T-helper 1 cell (primary cell): ENCODE measurements at regions not wholly inside any gene's neighbourhood (a gene's known extent, or its start where the extent isn't known, plus 50 kb on each side); places are given as distances from the start of the nearest gene placed in this dataset.
A peak's percentile ranks its signal among the peaks of the same experiment; 100 is the strongest.

ENCODE experiments used
- DNase-seq, 5 donors: peaks; one replicate each; pipeline ENCODE4 v3.0.0-alpha.2; 2012 to 2020

- no peak for DNase-seq
Measured at GRCh38 chr1:184141361-184141880, 89.9 kb downstream of the TSEN15 start.

GRCh38 chr1:184143449-184143848 lies 91.9 kb downstream of the TSEN15 start:
- no peak for DNase-seq

GRCh38 chr1:184145083-184145482 lies 93.6 kb downstream of the TSEN15 start:
- no peak for DNase-seq

GRCh38 chr1:184146202-184146601 lies 94.7 kb downstream of the TSEN15 start:
- DNase-seq = no peak

- DNase-seq = no peak
Measured at GRCh38 chr1:184150776-184151531, 99.4 kb downstream of the TSEN15 start.

DNA sequence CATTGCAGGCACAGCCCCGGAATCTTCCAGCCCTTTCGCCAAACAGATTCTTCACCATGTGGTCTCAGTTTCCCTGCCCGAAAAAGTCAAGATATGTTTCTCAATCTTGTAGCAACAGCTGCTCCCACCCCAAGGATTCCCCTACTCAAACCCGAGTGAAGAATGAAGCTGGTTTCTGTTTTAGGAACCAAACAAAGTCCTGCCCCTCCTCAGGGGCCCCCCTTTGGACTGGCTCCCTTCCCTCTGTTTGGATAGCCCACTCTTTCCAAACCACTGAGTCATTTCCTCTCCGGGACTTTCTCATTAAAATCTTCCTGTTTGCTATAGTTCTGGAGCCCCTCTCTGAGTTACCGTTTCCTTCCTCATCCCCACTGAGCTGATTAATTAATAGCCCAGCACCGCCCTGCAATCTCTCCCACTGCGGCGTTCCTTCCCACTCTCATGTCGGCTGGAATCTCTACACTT lies 100.9 kb downstream of the TSEN15 start:
- DNase-seq = no peak

DNA sequence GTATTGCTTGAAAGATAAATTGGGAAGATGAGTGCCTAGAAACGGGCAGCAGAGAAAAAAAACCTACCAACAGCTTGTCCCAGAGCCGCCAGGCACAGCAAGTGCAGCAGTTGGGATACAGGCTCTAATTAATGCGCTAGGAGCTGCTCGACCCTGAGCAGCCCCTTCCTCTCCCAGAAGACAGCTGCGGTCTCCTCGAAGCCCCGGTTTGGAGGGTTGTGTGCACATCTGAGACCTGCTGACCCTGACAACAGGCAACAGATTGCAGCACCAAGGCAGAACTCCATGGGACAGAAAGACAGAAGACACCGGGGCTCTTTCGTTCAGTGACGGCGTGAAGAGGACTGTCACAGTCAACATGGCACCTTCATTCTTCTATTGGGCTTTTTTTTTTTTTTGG lies 101.4 kb downstream of the TSEN15 start:
- no peak for DNase-seq

GRCh38 chr1:184153731-184154130 lies 102.2 kb downstream of the TSEN15 start:
- DNase-seq = no peak

DNA sequence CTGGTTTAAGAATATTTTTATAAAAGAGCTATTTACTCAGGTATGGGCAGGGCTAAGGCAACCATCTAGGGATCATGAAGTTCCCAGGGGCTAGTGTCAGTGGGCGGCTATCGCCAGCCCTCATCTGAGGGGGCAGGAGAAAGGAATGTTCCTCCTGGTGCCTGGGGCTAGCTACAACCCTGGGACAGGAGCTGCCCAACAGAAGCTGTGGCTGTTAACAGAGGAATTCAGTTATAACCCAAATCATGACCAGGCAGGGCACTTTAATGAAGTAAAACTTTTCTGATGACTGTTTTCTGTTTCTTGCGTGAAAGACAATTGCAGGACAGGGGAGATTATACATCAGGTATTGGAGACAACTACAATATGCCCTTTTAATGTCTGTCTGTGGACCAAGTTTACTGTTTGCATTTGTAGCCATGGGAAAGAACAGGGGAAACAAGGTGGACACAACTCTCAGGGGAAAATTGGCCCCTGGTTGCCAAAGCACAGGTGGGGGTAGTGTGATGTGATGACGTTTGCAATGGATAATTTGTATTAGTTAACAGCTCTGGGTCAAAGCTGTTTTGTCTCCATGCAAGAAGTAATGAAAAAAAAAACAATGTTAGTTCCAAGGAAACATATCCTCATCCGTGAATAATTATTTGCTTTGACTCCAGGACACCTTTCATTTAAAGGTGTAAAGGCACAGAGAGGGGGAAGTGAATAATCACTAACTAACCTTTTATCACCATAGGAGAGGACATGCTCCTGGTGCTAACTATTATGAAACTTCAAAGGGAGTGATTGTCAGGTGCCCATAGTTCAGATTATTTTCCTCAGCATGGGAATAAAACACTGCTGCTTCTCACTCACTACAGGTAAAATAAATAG lies 105.2 kb downstream of the TSEN15 start:
- DNase-seq = no peak

DNA sequence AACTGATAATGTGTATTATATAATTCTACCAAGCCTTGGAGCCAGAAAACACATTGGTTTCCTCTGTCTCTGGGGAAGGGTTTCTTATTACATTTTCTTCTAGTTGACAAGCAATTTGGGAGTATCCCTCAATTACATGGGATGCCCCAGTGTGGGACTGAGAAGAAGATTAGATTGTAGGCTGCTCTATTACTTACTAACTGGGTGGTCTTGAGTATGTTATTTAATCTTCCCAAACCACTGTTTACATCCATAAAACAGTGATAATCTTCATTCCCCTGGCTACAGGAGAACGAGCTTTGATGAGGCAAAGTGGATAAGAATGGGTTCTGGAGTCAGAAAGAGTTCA lies 105.8 kb downstream of the TSEN15 start:
- no peak for DNase-seq

- DNase-seq = peak in 1 of 5 donors; percentile 78
Measured at GRCh38 chr1:184158896-184159681, 107.6 kb downstream of the TSEN15 start.

GRCh38 chr1:184160236-184160635 lies 108.7 kb downstream of the TSEN15 start:
- peak in 1 of 5 donors; percentile 96 for DNase-seq

- peak in 1 of 5 donors; percentile 87 for DNase-seq
Measured at GRCh38 chr1:184161071-184161698, 109.7 kb downstream of the TSEN15 start.

DNA sequence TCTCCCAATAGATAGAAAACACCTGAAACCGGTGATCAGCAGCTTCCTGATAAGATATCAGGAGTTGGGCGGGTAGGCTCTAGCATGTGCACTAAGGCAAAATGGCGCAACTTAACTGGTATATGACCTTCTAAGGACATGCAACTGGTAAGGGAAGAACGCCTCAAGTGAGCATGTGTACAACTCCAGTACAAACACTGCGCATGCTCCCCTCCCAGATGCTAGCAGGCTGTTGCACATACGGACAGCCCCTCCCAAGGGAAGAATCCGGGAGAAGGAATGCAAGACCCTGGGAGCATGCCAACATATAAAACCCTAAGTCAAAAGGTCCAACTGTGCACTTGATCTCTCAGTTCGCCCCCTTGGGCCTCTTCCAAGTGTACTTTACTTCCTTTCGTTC lies 110.8 kb downstream of the TSEN15 start:
- no peak for DNase-seq

DNA sequence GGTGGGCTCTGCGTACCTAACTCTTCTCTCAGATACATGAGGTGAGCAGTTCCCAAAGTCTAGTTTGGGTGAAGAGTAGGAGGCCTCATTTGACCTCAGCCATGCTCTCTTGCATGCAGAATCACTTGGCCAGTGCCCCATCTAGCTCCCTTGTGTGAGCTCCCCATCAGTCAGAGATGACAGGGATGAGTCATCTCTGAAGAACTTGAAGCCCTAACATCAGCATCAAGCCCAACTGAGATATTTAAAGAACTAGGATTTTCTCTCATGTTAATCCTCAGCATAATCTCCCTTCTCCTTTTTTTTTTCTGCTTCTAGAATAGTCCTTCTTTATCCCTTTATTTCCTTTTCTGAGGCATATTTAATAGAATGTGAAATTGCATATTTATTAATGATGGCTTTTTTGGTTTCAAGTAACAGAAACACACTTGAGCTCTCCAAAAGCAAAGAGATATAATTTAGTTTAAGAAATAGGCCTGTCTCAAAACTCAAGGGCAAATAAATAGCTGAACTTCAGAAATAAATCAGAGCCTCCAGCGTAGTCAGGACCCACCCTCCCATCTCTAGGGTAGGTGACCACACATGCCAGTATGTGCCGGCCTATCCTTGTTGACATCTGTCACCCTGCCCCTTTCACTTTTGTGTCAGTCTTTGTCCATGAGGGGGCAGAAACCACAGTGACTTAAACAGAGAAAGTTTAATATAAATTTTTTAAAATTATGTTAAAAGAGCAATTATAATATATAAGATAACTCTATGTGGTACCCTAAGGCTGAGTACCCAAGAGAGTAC lies 112.3 kb downstream of the TSEN15 start:
- peak in 1 of 5 donors; percentile 77 for DNase-seq

- DNase-seq = no peak
Measured at GRCh38 chr1:184164536-184164935, 113.0 kb downstream of the TSEN15 start.

GRCh38 chr1:184166485-184166884 lies 115.0 kb downstream of the TSEN15 start:
- no peak for DNase-seq

DNA sequence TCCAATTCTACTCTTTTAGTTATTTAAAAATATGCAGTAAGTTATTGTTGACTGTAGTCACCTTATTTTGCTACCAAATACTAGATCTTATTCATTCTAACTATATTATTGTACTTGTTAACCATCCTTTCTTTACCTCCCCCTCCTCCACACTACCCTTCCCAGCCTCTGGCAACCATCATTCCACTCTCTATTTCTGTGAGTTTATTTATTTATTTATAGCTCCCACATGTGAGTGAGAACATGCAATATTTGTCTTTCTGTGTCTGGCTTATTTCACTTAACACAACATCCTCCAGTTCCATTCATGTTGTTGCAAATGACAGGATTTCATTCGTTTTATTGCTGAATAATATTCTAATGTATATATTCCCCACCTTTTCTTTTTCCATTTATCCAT lies 115.8 kb downstream of the TSEN15 start:
- no peak for DNase-seq

DNA sequence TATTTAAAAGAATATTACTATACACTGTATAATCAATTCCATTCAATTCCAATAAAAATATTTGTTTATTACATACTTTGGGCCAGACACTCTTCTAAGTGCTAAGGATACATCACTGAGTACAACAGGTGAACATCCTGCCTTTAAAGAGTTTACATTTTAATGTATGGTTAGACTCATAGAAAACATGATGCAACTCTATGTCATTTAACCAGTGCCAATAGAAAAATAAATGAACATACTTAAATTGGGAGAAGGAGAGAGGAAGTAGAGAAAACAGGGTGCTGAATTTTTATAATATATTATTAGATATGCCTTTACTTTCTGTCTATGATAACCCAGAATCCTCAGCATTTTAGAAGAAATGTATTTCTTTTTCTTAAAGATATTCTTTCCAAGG lies 119.2 kb downstream of the TSEN15 start:
- DNase-seq = no peak

- no peak for DNase-seq
Measured at GRCh38 chr1:184176058-184176457, 124.5 kb downstream of the TSEN15 start.

DNA sequence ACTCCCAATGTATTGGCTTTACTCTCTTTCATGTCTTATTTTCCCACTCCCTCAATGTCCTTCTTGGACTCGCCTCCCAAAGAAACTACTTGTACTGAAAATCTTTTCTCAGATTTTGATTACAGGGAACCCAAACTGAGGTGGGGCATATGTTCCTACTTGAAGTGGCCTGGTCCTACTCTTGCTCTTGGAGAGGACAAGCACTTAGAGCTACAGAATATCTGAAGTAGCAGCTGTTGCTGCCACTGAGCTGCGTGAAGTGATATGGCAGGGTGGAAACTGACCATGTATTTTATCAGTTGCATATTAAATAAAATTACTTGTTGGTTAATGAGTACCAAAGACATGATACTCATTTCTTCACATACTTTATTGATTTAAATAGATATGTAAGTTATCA lies 129.5 kb downstream of the TSEN15 start:
- DNase-seq = no peak

GRCh38 chr1:184183919-184184318 lies 132.4 kb downstream of the TSEN15 start:
- no peak for DNase-seq
